Activated T-cell treated with anti-CD3 and anti-CD28 coated beads, Interleukin-2, amount 50 U/mL, for 24 hours (primary cell): ENCODE measurements at regions not wholly inside any gene's neighbourhood (a gene's known extent, or its start where the extent isn't known, plus 50 kb on each side); places are given as distances from the start of the nearest gene placed in this dataset.
"Not testable (repeated sequence)": the region's sequence is repeated elsewhere in the genome, so short reads cannot be mapped to it uniquely, and the experiment has no call there.

Source experiments
- DNase-seq: peaks from one replicate; pipeline ENCODE4 v3.0.0-alpha.2; 2020
- H3K27ac Mint-ChIP-seq: 2 replicates; pipeline ENCODE4 v1.8.0; 2020; ENCODE audit warnings: mild to moderate bottlenecking, mixed read lengths
- H3K27me3 Mint-ChIP-seq: 2 replicates; pipeline ENCODE4 v1.8.0; 2020; ENCODE audit warnings: mixed read lengths
- H3K36me3 Mint-ChIP-seq: 2 replicates; pipeline ENCODE4 v1.8.0; 2020; ENCODE audit warnings: low read depth, mixed read lengths
- H3K4me1 Mint-ChIP-seq: 2 replicates; pipeline ENCODE4 v1.8.0; 2020; ENCODE audit warnings: low read depth, mixed read lengths
- H3K4me3 Mint-ChIP-seq: 2 replicates; pipeline ENCODE4 v1.8.0; 2020; ENCODE audit warnings: mild to moderate bottlenecking, moderate library complexity, mixed read lengths
- H3K9me3 Mint-ChIP-seq: 2 replicates; pipeline ENCODE4 v1.8.0; 2020; ENCODE audit warnings: mixed read lengths

- Mint-ChIP-seq H3K9me3 (peaks cover 24% of the 10 kb centered on the region), H3K36me3 (peaks cover 9% of the 10 kb centered on the region), H3K27me3 (peaks cover 23% of the 10 kb centered on the region), H3K27ac (no peak overlapping the region), H3K4me3 (no peak overlapping the region), H3K4me1 (peaks cover 14% of the 10 kb centered on the region)
- DNase-seq = no peak
Measured at GRCh38 chr7:17396692-17397091, 98.2 kb downstream of the AHR start.

DNA sequence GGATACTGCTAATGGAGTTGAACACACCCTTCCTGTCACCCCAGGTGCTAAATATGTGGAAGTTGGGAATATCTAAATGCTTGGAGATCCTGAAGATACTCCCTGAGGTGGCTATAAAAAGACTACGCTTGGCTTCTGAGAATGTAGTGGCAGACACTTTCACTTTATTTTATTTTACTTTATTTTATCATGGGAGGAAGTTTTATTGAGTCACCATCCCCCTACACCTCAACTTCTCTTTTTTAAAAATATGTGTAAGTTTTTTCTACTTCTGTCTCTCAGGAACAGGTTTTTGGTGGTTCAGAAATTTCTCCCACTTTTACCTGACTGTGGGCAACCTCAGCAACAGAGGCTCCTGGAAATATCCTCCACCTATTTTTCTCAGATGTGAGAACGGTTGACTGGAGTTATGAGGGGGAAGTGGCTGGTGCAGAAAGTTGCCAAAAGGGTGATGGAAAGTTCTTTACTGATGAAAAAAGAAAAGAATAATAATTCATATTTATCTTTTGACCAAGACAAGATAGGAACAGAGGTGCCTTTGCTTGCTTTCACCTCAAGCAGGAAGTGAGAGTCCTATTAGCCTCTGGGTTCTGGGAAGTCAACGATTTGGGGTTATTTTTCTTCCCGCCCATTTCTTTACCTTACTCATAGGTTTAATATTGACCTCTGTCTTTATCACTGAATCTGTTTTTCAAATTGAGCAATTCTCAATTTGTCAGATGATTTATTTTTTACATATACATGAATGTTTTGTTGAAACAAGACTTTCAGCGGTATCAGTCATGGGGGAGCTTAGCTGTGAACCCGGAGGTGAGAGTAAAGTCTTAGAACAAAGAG lies 103.6 kb downstream of the AHR start:
- peaks cover 31% of the 10 kb centered on the region for H3K4me1 Mint-ChIP-seq
- H3K4me3 Mint-ChIP-seq = peak overlapping the region; percentile 41
- H3K36me3 Mint-ChIP-seq = no peaks in the 10 kb centered on the region
- H3K27ac Mint-ChIP-seq = peak overlapping the region; percentile 93
- no peak for DNase-seq
- no peaks in the 10 kb centered on the region for H3K9me3 Mint-ChIP-seq
- peaks cover 36% of the 10 kb centered on the region for H3K27me3 Mint-ChIP-seq

- DNase-seq = no peak
- peak overlapping the region; percentile 21 for H3K4me3 Mint-ChIP-seq
- H3K27ac Mint-ChIP-seq = peak overlapping the region; percentile 93
- no peaks in the 10 kb centered on the region for H3K36me3 Mint-ChIP-seq
- H3K4me1 Mint-ChIP-seq = peaks cover 33% of the 10 kb centered on the region
- H3K27me3 Mint-ChIP-seq = peaks cover 36% of the 10 kb centered on the region
- no peaks in the 10 kb centered on the region for H3K9me3 Mint-ChIP-seq
Measured at GRCh38 chr7:17402628-17403278, 104.3 kb downstream of the AHR start.

DNA sequence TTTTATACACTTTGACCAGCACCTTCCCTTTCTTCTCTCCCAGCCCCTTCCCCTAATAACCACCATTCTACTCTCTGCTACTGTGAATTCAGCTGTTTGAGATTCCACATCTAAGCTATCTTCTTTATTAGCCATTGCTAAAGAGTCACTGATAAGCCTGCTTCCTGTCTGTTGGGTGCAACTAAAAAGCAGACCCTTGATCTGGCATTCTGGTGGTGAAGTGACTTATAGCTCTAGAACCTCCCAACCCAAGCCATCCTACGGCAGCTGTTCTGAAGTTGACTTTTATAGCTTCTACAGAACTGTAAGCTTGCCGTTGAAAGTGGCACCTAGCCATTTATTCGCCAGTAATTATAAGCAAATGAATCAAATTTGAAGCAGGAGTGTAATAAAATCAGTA lies 105.6 kb downstream of the AHR start:
- Mint-ChIP-seq H3K4me3 (no peak overlapping the region), H3K36me3 (no peaks in the 10 kb centered on the region), H3K9me3 (no peaks in the 10 kb centered on the region), H3K27me3 (peaks cover 31% of the 10 kb centered on the region), H3K27ac (no peak overlapping the region), H3K4me1 (peaks cover 33% of the 10 kb centered on the region)
- DNase-seq = no peak

DNA sequence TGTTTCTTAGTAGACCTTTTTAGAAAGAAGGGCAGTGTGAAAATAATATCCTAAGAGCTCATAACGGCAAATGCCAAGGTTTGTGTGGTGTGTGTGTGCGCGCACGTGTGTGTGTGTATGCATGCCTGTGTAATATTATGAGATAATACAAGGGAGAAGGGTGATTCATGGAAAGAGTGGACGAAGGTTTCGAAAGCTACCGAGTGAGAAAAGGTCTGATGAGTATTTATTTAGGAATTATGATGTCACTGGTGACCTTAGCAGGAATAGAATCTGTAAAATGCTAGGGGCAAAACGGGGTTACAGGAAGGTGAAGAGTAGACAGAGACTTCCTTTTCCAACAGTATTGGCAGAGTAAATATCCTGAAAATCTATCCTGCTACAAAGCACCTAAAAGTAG lies 107.3 kb downstream of the AHR start:
- Mint-ChIP-seq H3K36me3 (no peaks in the 10 kb centered on the region), H3K4me3 (no peak overlapping the region), H3K27ac (no peak overlapping the region), H3K9me3 (no peaks in the 10 kb centered on the region), H3K27me3 (peaks cover 28% of the 10 kb centered on the region), H3K4me1 (peaks cover 28% of the 10 kb centered on the region)
- no peak for DNase-seq

DNA sequence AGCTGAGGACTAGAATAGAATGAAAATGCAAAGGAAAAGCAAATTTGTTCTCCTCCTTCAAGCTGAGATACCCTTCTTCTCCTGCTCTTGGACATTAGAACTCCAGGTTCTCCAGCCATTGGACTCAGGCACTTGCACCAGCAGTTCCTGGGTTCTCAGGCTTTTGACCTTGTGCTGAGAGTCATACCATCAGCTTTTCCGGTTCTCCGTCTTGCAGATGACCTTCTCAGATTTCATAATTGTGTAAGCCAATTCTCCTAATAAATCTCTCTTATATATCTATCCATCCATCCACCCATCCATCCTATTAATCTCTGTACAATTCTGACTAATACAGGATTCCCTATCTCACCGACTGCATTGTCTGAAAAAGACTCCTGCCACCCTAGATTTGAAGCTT lies 108.3 kb downstream of the AHR start:
- Mint-ChIP-seq H3K27me3 (peaks cover 25% of the 10 kb centered on the region), H3K27ac (no peak overlapping the region), H3K36me3 (no peaks in the 10 kb centered on the region)

DNA sequence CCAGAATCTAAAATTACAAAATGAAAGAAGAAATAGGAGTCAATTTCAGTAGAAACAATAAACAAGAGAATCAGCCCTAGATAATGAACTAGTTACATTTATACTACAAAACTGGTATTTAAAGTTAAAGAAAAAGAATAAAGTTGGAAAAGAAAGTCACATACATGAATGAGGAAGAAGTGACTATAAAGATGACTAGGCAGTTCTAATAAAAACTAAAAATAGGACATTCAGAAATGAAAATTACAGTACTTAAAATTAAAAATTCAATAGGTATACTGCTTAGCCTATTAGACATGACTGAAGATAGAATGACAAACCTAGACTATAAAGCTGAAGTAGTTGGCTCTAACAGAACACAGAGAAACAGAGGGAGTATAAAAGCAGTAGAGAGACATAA lies 108.8 kb downstream of the AHR start:
- Mint-ChIP-seq H3K9me3 (no peaks in the 10 kb centered on the region), H3K4me3 (no peak overlapping the region), H3K27ac (no peak overlapping the region), H3K36me3 (no peaks in the 10 kb centered on the region), H3K4me1 (peaks cover 15% of the 10 kb centered on the region), H3K27me3 (peaks cover 25% of the 10 kb centered on the region)
- no peak for DNase-seq

More for the DNA sequence above, 108.3 kb downstream of the AHR start:
- H3K4me1 Mint-ChIP-seq = peaks cover 19% of the 10 kb centered on the region
- DNase-seq = no peak
- no peak overlapping the region for H3K4me3 Mint-ChIP-seq
- H3K9me3 Mint-ChIP-seq = no peaks in the 10 kb centered on the region

DNA sequence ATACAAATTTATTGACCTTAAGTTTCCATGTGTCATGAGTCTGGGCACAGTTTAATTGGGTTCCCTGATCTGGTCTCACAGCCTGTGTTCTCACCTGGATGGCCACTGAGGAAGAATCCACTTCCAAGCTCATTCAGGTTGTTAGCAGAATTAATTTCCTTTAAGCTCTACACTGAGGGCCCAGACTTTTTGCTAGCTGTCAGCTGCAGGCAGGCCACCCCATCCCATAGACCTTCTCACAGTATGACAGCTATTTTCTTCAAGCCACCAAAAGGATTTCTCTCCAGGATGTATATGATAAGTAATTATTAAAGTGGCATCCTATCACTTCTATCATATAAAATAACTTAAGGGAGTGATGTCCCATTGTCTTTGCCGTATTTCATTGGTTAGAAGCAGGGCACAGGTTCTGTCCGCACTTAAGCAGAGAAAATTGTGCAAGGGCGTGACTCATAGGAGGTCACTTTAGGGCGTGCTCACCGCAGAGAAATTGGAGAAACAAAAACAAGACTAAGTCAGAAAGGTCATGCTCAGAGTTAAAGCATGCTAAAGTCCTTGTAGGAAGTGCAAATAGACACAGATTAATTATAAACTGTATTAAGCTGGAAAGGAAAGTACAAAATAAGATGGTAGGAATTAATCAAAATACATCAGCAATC lies 109.9 kb downstream of the AHR start:
- no peak for DNase-seq
- no peaks in the 10 kb centered on the region for H3K9me3 Mint-ChIP-seq

GRCh38 chr7:17408904-17409290 lies 110.4 kb downstream of the AHR start:
- Mint-ChIP-seq H3K36me3 (no peaks in the 10 kb centered on the region), H3K27ac (no peak overlapping the region), H3K4me1 (peaks cover 6% of the 10 kb centered on the region), H3K9me3 (no peaks in the 10 kb centered on the region), H3K27me3 (peaks cover 19% of the 10 kb centered on the region), H3K4me3 (no peak overlapping the region)
- DNase-seq = no peak

More for the DNA sequence above, 109.9 kb downstream of the AHR start:
- Mint-ChIP-seq H3K4me3 (no peak overlapping the region), H3K27ac (no peak overlapping the region), H3K4me1 (peaks cover 7% of the 10 kb centered on the region), H3K27me3 (peaks cover 20% of the 10 kb centered on the region), H3K36me3 (no peaks in the 10 kb centered on the region)

DNA sequence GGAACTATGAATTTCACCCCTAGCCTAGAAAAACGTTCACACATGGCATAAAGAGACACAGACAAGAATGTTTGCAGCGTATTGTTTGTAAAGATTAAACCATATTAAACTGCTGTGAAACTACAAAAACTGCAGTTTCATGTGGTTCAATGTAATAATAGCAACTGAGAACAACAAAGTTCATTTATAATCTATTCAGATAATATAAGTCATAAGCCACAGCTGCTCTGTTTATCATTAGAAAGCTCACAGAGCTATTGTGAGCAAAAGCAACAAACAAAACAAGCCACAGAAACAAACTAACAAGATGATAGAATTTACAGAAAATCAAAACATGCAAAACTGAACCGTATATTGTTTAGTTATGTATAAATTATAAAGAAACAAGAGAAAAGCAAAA lies 113.5 kb downstream of the AHR start:
- H3K27ac Mint-ChIP-seq = no peak overlapping the region

GRCh38 chr7:17412883-17413282 lies 114.4 kb downstream of the AHR start:
- Mint-ChIP-seq H3K27me3 (no peaks in the 10 kb centered on the region), H3K27ac (no peak overlapping the region), H3K9me3 (no peaks in the 10 kb centered on the region), H3K36me3 (no peaks in the 10 kb centered on the region), H3K4me1 (no peaks in the 10 kb centered on the region), H3K4me3 (no peak overlapping the region)
- no peak for DNase-seq

More for the DNA sequence above, 113.5 kb downstream of the AHR start:
- H3K4me1 Mint-ChIP-seq = peaks cover 2% of the 10 kb centered on the region
- DNase-seq = no peak
- no peaks in the 10 kb centered on the region for H3K27me3 Mint-ChIP-seq
- no peaks in the 10 kb centered on the region for H3K9me3 Mint-ChIP-seq
- H3K4me3 Mint-ChIP-seq = no peak overlapping the region
- no peaks in the 10 kb centered on the region for H3K36me3 Mint-ChIP-seq

DNA sequence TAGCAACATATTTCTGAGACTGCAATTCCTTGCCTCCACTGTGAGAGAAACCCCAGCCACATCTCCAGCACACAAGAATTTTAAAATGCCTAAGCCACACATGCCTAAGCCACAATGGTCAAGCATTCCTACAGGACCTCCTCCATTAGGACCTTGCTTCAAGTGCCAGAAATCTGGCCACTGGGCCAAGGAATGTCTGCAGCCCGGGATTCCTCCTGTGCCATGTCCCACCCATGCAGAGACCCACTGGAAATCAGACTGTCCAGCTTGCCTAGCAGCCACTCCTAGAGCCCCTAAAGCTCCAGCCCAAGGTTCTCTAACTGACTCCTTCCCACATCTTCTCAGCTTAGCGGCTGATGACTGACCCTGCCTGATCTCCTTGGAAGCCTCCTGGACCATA lies 117.5 kb downstream of the AHR start:
- no peak overlapping the region for H3K4me3 Mint-ChIP-seq
- no peak for DNase-seq

DNA sequence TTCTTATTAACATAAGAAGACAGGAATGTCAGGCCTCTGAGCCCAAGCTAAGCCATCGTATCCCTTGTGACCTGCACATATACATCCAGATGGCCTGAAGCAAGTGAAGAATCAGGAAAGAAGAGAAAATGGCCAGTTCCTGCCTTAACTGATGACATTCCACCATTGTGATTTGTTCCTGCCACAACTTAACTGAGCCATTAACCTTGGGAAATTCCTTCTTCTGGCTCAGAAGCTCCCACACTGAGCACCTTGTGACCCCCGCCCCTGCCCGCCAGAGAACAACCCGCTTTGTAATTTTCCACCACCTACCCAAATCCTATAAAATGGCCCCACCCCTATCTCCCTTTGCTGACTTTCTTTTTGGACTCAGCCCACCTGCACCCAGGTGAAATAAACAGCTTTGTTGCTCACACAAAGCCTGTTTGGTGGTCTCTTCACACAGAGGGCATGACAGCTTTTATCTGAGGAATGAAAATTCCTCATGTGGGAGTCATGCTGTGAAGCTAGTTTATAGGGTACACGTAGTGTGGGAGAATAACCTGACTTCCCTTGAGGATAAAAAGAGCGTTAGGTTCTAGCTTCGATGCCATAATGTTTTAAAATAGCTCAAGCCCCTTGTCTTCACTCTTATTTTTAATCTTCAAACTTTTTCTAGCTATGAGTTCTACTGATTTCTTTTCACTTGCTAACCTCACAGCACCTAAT lies 122.0 kb downstream of the AHR start:
- not testable (repeated sequence) for H3K27ac Mint-ChIP-seq, H3K36me3 Mint-ChIP-seq, H3K9me3 Mint-ChIP-seq, DNase-seq, H3K4me1 Mint-ChIP-seq, H3K4me3 Mint-ChIP-seq, H3K27me3 Mint-ChIP-seq

More for the DNA sequence above, 117.5 kb downstream of the AHR start:
- Mint-ChIP-seq H3K36me3 (no peaks in the 10 kb centered on the region), H3K27me3 (no peaks in the 10 kb centered on the region), H3K27ac (no peak overlapping the region), H3K9me3 (no peaks in the 10 kb centered on the region), H3K4me1 (no peaks in the 10 kb centered on the region)

DNA sequence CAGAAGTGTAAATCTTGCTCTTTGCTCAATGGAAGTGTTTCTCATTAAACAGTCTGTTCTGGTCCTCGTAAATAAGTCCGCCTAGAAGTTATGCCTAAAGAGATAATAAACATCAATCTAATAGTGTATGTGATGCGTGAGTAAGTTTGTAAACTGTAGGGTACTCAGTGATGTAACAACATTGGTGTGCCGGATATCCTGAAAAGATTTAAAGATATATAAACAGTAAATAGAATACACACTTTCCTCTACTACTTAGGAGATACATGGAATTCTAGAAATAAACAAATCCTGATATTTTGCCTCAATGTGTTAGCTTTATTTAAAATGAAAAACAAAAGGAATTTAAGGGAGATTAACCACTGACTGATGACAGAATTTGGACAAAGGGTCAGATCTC lies 123.5 kb downstream of the AHR start:
- Mint-ChIP-seq H3K9me3 (peaks cover under 1% of the 10 kb centered on the region), H3K36me3 (no peaks in the 10 kb centered on the region), H3K4me1 (no peaks in the 10 kb centered on the region), H3K27ac (no peak overlapping the region), H3K27me3 (peaks cover 7% of the 10 kb centered on the region), H3K4me3 (no peak overlapping the region)
- DNase-seq = no peak
